ENCODE measurements at regions not wholly inside any gene's neighbourhood (a gene's known extent, or its start where the extent isn't known, plus 50 kb on each side); places are given as distances from the start of the nearest gene placed in this dataset.

GRCh38 chr3:112730210-112730609, 89.3 kb upstream of the CCDC80 start:
- DNase-seq: no peak
- TF ChIP-seq CTCF (IDR thresholded peaks at IDR 0.05): no peak
- intact Hi-C loops (cut with DNase I): loop anchor here in 1 of 2 donors (5.0 to 10.0 kb wide), 2 partner anchors 95 to 247 kb away; partner anchors contain the start of gene CD200R1

GRCh38 chr3:112721231-112721630, 80.3 kb upstream of the CCDC80 start:
- intact Hi-C loops (cut with DNase I): no loop called here
- H3K4me3 ChIP-seq: no peak overlapping the region
- H3K36me3 ChIP-seq: no peaks in the 10 kb centered on the region
- TF ChIP-seq CTCF (IDR thresholded peaks at IDR 0.05): no peak
- no peaks in the 10 kb centered on the region for H3K27me3 ChIP-seq
- H3K4me1 ChIP-seq: no peaks in the 10 kb centered on the region
- H3K9me3 ChIP-seq: no peaks in the 10 kb centered on the region
- DNase-seq: no peak
- no peak overlapping the region for H3K27ac ChIP-seq
- no peak for ATAC-seq

More at GRCh38 chr3:112730210-112730609, 89.3 kb upstream of the CCDC80 start:
- Histone ChIP-seq H3K27me3 (no peaks in the 10 kb centered on the region), H3K27ac (no peak overlapping the region), H3K4me3 (no peak overlapping the region), H3K9me3 (no peaks in the 10 kb centered on the region), H3K4me1 (peaks cover 0 to 3% of the 10 kb centered on the region in 2 donors), H3K36me3 (no peaks in the 10 kb centered on the region)
- no peak for ATAC-seq

GRCh38 chr3:112718967-112719366, 78.0 kb upstream of the CCDC80 start:
- DNase-seq: no peak
- Histone ChIP-seq H3K9me3 (no peaks in the 10 kb centered on the region), H3K4me3 (no peak overlapping the region), H3K27ac (no peak overlapping the region), H3K27me3 (no peaks in the 10 kb centered on the region), H3K4me1 (no peaks in the 10 kb centered on the region), H3K36me3 (no peaks in the 10 kb centered on the region)
- ATAC-seq: no peak
- intact Hi-C loops (cut with DNase I): no loop called here
- TF ChIP-seq CTCF (IDR thresholded peaks at IDR 0.05): no peak

GRCh38 chr3:112718516-112718915, 77.6 kb upstream of the CCDC80 start:
- H3K27ac ChIP-seq: no peak overlapping the region
- no peak overlapping the region for H3K4me3 ChIP-seq
- TF ChIP-seq CTCF (IDR thresholded peaks at IDR 0.05): no peak
- DNase-seq: no peak
- ATAC-seq: no peak
- intact Hi-C loops (cut with DNase I): no loop called here
- no peaks in the 10 kb centered on the region for H3K4me1 ChIP-seq
- no peaks in the 10 kb centered on the region for H3K36me3 ChIP-seq
- H3K27me3 ChIP-seq: no peaks in the 10 kb centered on the region
- H3K9me3 ChIP-seq: no peaks in the 10 kb centered on the region

GRCh38 chr3:112709911-112710310, 69.0 kb upstream of the CCDC80 start:
- H3K27ac ChIP-seq: no peak overlapping the region
- no peaks in the 10 kb centered on the region for H3K9me3 ChIP-seq
- no peaks in the 10 kb centered on the region for H3K36me3 ChIP-seq
- no peaks in the 10 kb centered on the region for H3K4me1 ChIP-seq
- DNase-seq: no peak
- no peak for ATAC-seq
- H3K4me3 ChIP-seq: no peak overlapping the region
- no peak for TF ChIP-seq CTCF (IDR thresholded peaks at IDR 0.05)
- H3K27me3 ChIP-seq: no peaks in the 10 kb centered on the region
- intact Hi-C loops (cut with DNase I): no loop called here

Data from left lung (tissue), 4 donors.